NCI-H2029 (cell line): ENCODE measurements at regions not wholly inside any gene's neighbourhood (a gene's known extent, or its start where the extent isn't known, plus 50 kb on each side); places are given as distances from the start of the nearest gene placed in this dataset.

Source experiments
- DNase-seq: peaks from one replicate; lab custom pipeline; 2025; lab: John Stamatoyannopoulos, UW

- no peak for DNase-seq
These were observed 208.9 kb downstream of the ASB1 start for GRCh38 chr2:238635647-238636051.

GRCh38 chr2:238636269-238637073, 209.7 kb downstream of the ASB1 start:
- DNase-seq, result no peak

- DNase-seq, result no peak
These were observed 209.5 kb upstream of the TWIST2 start for GRCh38 chr2:238638100-238638981.

GRCh38 chr2:238638982-238639628, 208.8 kb upstream of the TWIST2 start:
- no peak for DNase-seq

- no peak for DNase-seq
These were observed 207.4 kb upstream of the TWIST2 start for GRCh38 chr2:238640486-238640885.

- no peak for DNase-seq
These were observed 204.9 kb upstream of the TWIST2 start for GRCh38 chr2:238642973-238643372.

GRCh38 chr2:238643400-238643907, 204.4 kb upstream of the TWIST2 start:
- no peak for DNase-seq

- no peak for DNase-seq
These were observed 203.5 kb upstream of the TWIST2 start for GRCh38 chr2:238644095-238645081.

GRCh38 chr2:238645095-238645494, 202.8 kb upstream of the TWIST2 start:
- DNase-seq, result no peak

- no peak for DNase-seq
These were observed 202.2 kb upstream of the TWIST2 start for GRCh38 chr2:238645716-238646115.

- DNase-seq, result no peak
These were observed 201.6 kb upstream of the TWIST2 start for GRCh38 chr2:238646281-238646680.

GRCh38 chr2:238646803-238647202, 201.1 kb upstream of the TWIST2 start:
- DNase-seq, result no peak

- DNase-seq, result no peak
These were observed 198.8 kb upstream of the TWIST2 start for GRCh38 chr2:238649123-238649522.

- DNase-seq, result no peak
These were observed 197.9 kb upstream of the TWIST2 start for GRCh38 chr2:238649936-238650518.

GRCh38 chr2:238650536-238650935, 197.3 kb upstream of the TWIST2 start:
- DNase-seq, result no peak

- DNase-seq, result no peak
These were observed 196.4 kb upstream of the TWIST2 start for GRCh38 chr2:238651306-238652052.

GRCh38 chr2:238652053-238652770, 195.7 kb upstream of the TWIST2 start:
- no peak for DNase-seq

GRCh38 chr2:238652771-238653157, 195.1 kb upstream of the TWIST2 start:
- no peak for DNase-seq

GRCh38 chr2:238653431-238654109, 194.3 kb upstream of the TWIST2 start:
- no peak for DNase-seq
